HuH-7 (cell line): ENCODE measurements at regions not wholly inside any gene's neighbourhood (a gene's known extent, or its start where the extent isn't known, plus 50 kb on each side); places are given as distances from the start of the nearest gene placed in this dataset.
"Not testable (repeated sequence)": the region's sequence is repeated elsewhere in the genome, so short reads cannot be mapped to it uniquely, and the experiment has no call there.

ENCODE experiments used
- DNase-seq: peaks from one replicate; pipeline ENCODE4 v3.0.0; 2011; ENCODE audit warnings: low spot score

DNA sequence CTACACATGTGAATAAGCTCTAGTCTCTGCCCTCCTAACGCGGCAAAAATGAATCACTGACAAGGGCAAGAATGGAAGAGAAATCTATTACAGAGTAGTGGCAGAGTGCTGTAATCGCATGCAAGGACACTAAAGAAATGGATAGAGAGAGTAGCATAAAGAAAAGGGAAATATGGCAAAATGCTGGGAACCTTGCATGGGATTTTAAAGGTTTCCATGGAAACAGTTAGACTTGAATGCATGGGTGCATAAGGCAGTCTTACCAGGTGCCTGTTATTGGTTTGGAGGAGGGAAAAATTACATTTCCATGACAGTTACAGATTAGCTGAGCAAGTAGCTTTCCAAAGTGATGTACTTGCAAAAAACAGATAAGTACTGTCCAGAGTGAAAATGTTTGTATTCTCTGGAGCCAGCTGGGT is 233.4 kb downstream of the PTN start:
- DNase-seq = no peak

- DNase-seq = not testable (repeated sequence)
Measured at GRCh38 chr7:137107802-137108201, 235.7 kb downstream of the PTN start.

DNA sequence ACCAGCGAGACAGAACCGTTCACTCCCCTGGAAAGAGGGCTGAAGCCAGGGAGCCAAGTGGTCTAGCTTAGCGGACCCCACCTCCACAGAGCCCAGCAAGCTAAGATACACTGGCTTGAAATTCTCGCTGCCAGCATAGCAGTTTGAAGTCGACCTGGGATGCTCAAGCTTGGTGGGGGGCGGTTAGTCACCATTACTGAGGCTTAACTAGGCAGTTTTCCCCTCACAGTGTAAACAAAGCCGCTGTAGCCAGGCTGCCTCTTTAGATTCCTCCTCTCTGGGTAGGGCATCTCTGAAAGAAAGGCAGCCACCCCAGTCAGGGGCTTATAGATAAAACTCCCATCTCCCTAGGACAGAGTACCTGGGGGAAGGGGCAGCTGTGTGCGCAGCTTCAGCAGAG is 235.1 kb downstream of the CHRM2 start:
- not testable (repeated sequence) for DNase-seq

GRCh38 chr7:137097111-137097510 is 228.7 kb downstream of the CHRM2 start:
- no peak for DNase-seq

- no peak for DNase-seq
Measured at GRCh38 chr7:137096607-137097006, 228.2 kb downstream of the CHRM2 start.

DNA sequence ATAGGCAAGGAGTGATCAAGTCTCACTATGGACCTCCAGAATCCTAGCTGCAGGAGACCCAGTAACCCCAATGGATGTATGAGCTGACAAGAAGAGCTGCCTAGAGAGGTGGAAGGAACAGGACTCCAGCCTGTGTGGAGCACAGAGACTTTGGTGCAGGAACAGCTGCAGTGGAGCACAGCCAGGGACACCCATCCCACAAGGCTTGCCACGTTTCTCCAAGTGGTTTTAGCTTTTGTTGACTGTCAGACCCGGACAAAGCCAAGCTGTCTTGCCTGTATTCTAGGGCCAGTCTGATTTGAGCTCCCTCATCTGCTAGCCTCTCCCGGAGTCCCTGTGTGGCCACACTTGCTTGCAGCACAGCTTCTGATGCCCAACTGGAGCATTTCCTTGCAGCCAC is 224.7 kb downstream of the CHRM2 start:
- DNase-seq = no peak

GRCh38 chr7:137091396-137091795 is 222.9 kb downstream of the CHRM2 start:
- DNase-seq = no peak

DNA sequence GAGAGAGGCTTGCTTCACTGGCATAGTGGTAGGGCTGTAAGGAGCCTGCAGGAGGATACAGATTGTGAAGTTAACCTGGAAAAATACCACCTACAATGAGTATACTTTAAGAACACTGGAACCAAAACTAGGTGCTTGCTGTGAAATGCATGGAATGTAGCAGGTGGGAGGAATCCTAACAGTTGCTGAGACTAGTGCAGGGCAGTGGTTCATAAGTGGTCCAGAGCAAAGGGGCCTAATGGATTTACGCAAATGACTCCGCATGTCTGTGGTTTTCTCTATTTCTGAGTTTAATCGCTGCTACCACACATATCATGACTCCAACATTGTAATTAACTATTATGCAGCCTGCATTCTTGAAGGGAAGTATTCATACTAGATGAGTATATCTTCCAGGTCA is 218.4 kb downstream of the CHRM2 start:
- DNase-seq = no peak

GRCh38 chr7:137084607-137085380 is 216.3 kb downstream of the CHRM2 start:
- DNase-seq = no peak

DNA sequence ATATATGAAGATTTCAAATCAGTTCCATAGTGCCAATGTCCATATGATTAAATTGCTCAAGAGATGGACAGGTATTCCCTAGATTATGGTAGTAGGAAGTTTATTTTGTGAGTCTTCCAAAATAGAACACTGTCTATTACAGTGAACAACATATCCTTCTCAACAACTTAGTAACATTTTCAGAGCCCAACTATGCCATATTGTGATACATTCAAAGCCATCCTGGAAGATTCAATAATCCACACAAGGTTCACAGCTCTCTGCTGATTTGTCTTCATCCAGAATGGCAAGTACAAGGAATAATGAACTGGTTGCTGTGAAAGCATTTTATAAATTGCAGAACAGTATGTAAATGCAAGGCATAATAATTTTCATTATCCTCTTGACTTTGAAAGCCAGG is 213.9 kb downstream of the CHRM2 start:
- DNase-seq = no peak

DNA sequence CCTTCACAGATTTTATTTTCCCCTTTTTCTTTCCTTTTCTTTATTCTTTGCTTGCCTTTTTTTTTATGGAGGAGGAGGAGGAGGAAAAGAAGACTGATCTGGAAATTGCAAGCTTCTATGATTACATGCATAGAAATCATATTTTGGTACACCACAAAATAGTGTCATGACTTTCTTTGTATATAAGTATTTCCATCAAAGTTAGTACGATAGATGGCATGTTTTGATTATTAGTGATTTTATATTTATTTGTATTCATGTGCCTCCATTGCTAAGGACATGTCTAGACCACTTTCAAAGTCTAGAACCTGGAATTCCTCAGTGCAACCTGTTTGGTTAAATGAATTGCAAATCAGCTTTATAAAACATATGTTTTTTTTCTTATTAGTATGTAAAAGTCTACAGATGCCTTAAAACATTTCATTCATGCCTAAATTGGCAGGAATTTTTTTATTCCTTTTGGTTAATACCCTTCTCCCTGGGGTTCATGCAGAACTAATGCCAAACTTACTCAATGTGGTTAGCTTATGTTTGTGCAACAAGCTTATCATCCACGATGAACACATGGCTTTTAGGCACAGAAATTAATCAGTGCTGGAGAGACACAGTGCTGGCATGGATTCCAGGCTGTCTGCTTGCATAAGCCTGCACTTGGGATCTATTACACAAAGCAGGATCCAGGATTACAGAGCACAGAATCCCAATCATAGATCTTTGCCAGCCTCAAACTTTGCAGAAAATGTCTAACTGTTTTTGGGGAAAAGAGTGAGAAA is 213.1 kb downstream of the CHRM2 start:
- DNase-seq = no peak

DNA sequence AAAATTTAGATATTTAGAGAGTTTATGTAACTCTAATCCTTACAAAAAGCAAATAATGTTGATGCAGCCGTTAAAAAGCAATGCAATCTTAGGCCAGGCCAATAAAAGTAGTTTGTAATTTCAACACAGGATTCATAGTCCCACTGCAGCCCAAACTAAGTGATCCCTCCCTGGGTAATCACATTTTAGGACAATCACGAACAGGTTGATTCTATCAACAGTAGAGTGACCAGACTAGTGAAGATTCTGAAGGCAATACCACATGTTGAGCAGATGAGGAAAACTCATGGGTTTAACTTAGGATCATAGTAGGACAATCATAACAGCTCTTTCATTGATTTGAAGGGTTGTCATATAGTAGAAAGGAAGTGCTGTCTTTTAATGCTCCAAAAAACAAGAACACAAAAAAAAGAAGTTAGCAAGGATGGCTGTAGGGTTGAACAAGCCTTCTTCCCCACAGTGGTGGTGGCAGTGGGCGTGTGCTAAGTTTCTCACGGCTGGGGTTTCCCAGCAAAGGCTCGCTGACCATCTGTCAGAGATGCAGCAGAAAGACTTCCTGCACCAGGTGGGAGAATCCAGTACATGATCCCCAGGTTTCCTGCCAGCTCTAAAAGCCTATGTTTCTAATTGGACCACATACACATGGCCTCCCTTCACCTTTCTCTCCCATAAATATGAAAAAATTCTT is 212.2 kb downstream of the CHRM2 start:
- DNase-seq = no peak

DNA sequence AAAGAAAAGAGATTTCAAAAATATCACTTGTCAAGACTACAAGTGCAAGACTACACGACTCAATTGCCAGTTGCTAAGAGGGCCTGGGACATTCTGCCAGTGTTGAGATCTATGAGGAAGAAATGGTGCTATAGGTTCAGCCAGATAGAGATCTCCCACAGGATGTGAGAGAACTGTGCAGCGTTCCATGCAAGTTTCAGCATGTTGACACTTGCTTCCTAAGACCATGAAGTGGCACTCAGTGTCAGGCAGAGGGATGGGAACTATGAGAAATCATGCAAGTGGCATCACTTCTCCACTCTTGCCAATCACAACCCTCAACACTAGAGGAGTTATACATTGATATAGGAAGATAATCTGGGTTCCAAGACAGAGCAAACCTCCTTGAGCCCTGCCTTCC is 210.3 kb downstream of the CHRM2 start:
- DNase-seq = no peak

DNA sequence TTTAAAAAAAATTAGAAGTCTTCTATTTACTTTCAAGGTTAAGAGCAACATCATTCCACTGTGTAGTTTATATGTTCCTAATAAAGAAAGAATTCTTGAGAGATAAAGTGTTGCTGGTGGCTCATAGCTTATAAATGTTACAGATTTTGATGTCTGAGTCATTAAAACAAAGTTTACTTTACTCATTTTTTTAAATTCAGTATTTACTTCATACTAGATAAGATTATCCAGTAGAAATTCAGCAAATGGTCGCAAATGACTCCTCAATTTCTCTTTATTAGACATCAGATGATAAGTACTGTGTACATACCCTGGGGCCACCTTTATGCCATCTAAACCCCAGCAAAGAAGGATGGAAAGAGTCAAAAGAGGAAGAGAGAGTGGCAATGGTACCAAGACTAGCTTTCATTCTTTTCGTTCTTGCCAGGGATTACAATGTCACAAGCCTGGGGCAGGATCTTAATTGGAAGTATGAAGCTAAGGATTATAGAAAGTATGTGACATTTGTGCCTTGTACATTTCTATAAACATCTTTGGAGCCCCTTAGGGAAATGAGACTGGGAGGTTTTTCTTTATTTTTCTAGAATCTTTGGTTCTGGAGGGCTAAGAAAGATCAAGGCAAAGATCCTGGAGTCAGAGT is 206.1 kb downstream of the CHRM2 start:
- no peak for DNase-seq

- DNase-seq = no peak
Measured at GRCh38 chr7:137073571-137074325, 205.3 kb downstream of the CHRM2 start.
